Kidney (tissue), 13 donors: ENCODE measurements at regions not wholly inside any gene's neighbourhood (a gene's known extent, or its start where the extent isn't known, plus 50 kb on each side); places are given as distances from the start of the nearest gene placed in this dataset.
A peak's percentile ranks its signal among the peaks of the same experiment; 100 is the strongest.

Source experiments
- DNase-seq, 5 donors: peaks; one replicate each; pipeline ENCODE4 v3.0.0-alpha.2; 2013 to 2020
- FAIRE-seq: peaks from 2 replicates; lab custom pipeline; 2012; peaks lifted over from hg19 to GRCh38; lab: Jason Lieb, UNC
- H3K27ac ChIP-seq, 2 donors: one replicate each; pipeline ENCODE4 v1.7.0; 2013; ENCODE audit warnings: low read depth in 2 of 2, low read length in 2 of 2, inconsistent platforms in 1 of 2
- H3K27me3 ChIP-seq: one replicate; pipeline ENCODE4 v1.7.1; 2013; ENCODE audit warnings: low read length, inconsistent platforms; ENCODE audit not compliant: control insufficient read depth, insufficient read depth
- H3K36me3 ChIP-seq, 3 donors: one replicate each; pipeline versions ENCODE4 v1.7.0 to v1.7.1; 2013; ENCODE audit warnings: low read length in 3 of 3, control low read depth in 1 of 3, inconsistent platforms in 1 of 3; ENCODE audit not compliant: insufficient read depth in 3 of 3, control insufficient read depth in 2 of 3
- H3K4me1 ChIP-seq, 3 donors: one replicate each; pipeline versions ENCODE4 v1.7.0 to v1.7.1; 2013; ENCODE audit warnings: low read length in 3 of 3, inconsistent platforms in 1 of 3, low read depth in 1 of 3; ENCODE audit not compliant: control insufficient read depth in 2 of 3, insufficient read depth in 2 of 3
- H3K4me3 ChIP-seq, 3 donors: one replicate each; pipeline versions ENCODE4 v1.7.0 to v1.8.1; 2013; ENCODE audit warnings: low read length in 3 of 3, control low read depth in 1 of 3, inconsistent platforms in 1 of 3
- H3K9ac ChIP-seq, 3 donors: one replicate each; pipeline versions ENCODE4 v1.7.0 to v1.7.1; 2013; ENCODE audit warnings: low read length in 3 of 3, control low read depth in 1 of 3, inconsistent platforms in 1 of 3
- H3K9me3 ChIP-seq, 3 donors: one replicate each; pipeline versions ENCODE4 v1.7.0 to v1.7.1; 2013; ENCODE audit warnings: low read length in 3 of 3, control low read depth in 1 of 3, inconsistent platforms in 1 of 3; ENCODE audit not compliant: control insufficient read depth in 2 of 3, insufficient read depth in 1 of 3
- intact Hi-C: fragments of 100-400 bp; cut with DNase I; formaldehyde crosslinking; loops from one replicate; pipeline ENCODE4 v1.11.1; 2022
- TF ChIP-seq, protein P1 (sequence below): IDR thresholded peaks from 3 replicates; pipeline ENCODE4 v1.5.1; 2012; ENCODE audit warnings: mild to moderate bottlenecking, moderate library complexity, borderline replicate concordance; ENCODE audit not compliant: insufficient read depth; ENCODE audit errors: extremely low read depth
- donor health status: control.
- donor health status: control.
- donor health status: control.
- donor health status: control.
- donor health status: control.
- donor health status: DM: yes; HTN: yes; CAD: no.
- donor health status: Normal renal cell carcinoma (clear cell type).

DNA sequence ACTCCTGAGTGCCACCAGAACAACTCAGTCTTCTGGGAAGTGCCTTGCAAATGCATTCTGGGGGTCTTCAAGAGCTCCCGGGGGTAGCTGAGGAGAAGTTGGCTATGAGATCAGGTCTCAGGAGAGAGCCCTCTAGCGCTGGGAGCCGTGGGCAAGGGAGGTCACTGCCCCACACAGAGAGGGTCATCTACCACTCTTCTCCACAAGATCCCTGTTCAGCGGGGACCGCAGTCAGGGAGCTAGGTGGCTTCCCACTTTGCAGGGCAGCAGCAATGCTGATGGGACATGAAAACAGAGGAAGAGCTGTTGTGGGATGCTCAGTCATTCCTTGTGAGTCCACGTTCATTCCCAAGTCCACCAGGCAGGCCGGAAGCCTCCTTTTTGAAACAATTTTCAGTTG lies 66.6 kb downstream of the ACKR3 start:
- no peak for FAIRE-seq
- Histone ChIP-seq H3K9me3 (no peaks in the 10 kb centered on the region), H3K4me1 (no peaks in the 10 kb centered on the region), H3K4me3 (no peak overlapping the region), H3K9ac (no peak overlapping the region), H3K27ac (no peak overlapping the region), H3K36me3 (no peaks in the 10 kb centered on the region), H3K27me3 (no peaks in the 10 kb centered on the region)
- DNase-seq = peak in 1 of 5 donors; percentile 22
- intact Hi-C loops = no loop called here
- TF ChIP-seq, protein P1, sequence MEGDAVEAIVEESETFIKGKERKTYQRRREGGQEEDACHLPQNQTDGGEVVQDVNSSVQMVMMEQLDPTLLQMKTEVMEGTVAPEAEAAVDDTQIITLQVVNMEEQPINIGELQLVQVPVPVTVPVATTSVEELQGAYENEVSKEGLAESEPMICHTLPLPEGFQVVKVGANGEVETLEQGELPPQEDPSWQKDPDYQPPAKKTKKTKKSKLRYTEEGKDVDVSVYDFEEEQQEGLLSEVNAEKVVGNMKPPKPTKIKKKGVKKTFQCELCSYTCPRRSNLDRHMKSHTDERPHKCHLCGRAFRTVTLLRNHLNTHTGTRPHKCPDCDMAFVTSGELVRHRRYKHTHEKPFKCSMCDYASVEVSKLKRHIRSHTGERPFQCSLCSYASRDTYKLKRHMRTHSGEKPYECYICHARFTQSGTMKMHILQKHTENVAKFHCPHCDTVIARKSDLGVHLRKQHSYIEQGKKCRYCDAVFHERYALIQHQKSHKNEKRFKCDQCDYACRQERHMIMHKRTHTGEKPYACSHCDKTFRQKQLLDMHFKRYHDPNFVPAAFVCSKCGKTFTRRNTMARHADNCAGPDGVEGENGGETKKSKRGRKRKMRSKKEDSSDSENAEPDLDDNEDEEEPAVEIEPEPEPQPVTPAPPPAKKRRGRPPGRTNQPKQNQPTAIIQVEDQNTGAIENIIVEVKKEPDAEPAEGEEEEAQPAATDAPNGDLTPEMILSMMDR = no peak

DNA sequence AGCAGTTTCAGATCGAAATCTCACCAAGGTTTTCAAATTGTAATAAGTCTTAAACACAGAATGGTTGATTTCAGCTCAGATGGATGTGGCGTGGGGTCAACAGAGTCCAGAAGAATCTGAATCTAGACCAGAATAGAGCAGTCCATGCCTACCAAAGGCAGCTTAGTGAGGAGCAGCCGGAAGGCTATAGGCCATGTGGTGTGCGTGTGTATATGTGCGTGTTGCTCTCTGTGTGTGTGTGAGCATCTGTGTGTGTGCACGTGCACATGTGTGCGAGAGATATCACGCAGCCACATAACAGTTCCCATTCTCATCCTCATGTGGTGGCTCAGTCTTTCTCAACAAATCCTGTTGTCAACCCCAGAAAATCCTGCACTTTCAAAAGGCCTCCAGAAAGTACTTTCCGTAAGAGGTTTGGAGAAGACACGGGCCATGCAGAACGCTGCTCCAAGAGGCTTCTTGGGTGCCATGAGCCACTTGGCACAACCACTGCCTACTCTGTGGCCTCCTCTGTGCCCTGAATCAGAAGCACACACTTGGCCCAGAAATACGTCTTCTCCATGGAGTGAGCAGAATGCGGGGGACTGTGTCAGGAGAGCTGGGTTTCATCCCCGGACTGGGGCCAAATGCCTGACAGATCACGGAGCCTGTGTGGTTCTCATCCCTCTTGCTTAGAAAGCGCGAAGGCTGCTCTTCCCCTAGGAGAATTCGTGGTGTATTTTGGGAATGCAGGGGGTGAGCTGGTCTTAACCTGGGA lies 67.3 kb downstream of the ACKR3 start:
- TF ChIP-seq, protein P1 = no peak
- DNase-seq = peak in 1 of 5 donors; percentile 5
- intact Hi-C loops = no loop called here
- Histone ChIP-seq H3K27me3 (no peaks in the 10 kb centered on the region), H3K4me1 (no peaks in the 10 kb centered on the region), H3K9ac (no peak overlapping the region), H3K9me3 (no peaks in the 10 kb centered on the region), H3K27ac (no peak overlapping the region), H3K36me3 (no peaks in the 10 kb centered on the region), H3K4me3 (no peak overlapping the region)
- no peak for FAIRE-seq

- H3K9ac ChIP-seq = no peak overlapping the region
- no peaks in the 10 kb centered on the region for H3K4me1 ChIP-seq
- H3K36me3 ChIP-seq = no peaks in the 10 kb centered on the region
- DNase-seq = peak in 1 of 5 donors; percentile 3
- intact Hi-C loops = no loop called here
- H3K9me3 ChIP-seq = no peaks in the 10 kb centered on the region
- H3K27ac ChIP-seq = no peak overlapping the region
- no peak overlapping the region for H3K4me3 ChIP-seq
- FAIRE-seq = no peak
- TF ChIP-seq, protein P1 = no peak
- no peaks in the 10 kb centered on the region for H3K27me3 ChIP-seq
Observed at GRCh38 chr2:236637686-236638569, 68.3 kb downstream of the ACKR3 start.
